ENCODE measurements at regions not wholly inside any gene's neighbourhood (a gene's known extent, or its start where the extent isn't known, plus 50 kb on each side); places are given as distances from the start of the nearest gene placed in this dataset.

DNA sequence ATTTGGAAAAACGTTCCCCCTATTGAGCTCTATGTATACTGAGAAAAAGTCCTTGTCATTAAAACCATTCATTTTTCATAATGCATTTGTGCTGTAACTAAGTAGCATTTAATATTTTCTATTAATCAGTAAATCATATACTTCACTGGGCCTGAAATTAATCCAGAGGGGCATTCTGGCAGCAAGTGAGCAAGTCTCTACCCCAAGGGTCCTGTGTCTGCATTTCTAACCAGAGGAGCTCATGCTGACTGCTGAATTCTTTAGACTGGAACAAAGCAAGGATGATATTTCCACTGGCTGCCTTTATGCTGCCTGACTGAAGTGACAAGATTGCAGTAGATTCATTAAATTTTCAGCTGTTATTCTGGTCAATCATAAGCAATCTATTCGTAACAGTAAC is 246.5 kb downstream of the SLITRK2 start:
- H2BK15ac ChIP-seq (ENCODE audit: low read depth, low read length), result no peak overlapping the region
- H3K79me2 ChIP-seq (ENCODE audit: insufficient read depth, low read length), result no peaks in the 10 kb centered on the region
- H3K4me3 Mint-ChIP-seq, result no peak overlapping the region
- H3T11ph ChIP-seq (ENCODE audit: low read length), result no peak overlapping the region
- no peak overlapping the region for H2BK5ac ChIP-seq (ENCODE audit: insufficient read length, low read length)
- no peak overlapping the region for H4K5ac ChIP-seq (ENCODE audit: insufficient read length, low read depth, low read length)
- peaks cover 2% of the 10 kb centered on the region; the same call in 1 of the 2 replicates for H3K27me3 Mint-ChIP-seq (ENCODE audit: low read depth)
- no peak overlapping the region for H2BK12ac ChIP-seq (ENCODE audit: insufficient read length, low read depth, low read length)
- H4K91ac ChIP-seq (ENCODE audit: insufficient read length, low read depth, low read length), result no peak overlapping the region
- H3K27ac ChIP-seq (ENCODE audit: insufficient read length, low read depth, low read length), result no peak overlapping the region
- H3K27me3 ChIP-seq (ENCODE audit: insufficient read depth, low read length), result no peaks in the 10 kb centered on the region
- H3K9me3 Mint-ChIP-seq, result peaks cover 46 to 59% of the 10 kb centered on the region in 2 experiments
- no peak overlapping the region for H3K14ac ChIP-seq (ENCODE audit: insufficient read depth, low read length)
- H2BK120ac ChIP-seq (ENCODE audit: low read depth, low read length, poor library complexity, severe bottlenecking), result no peak overlapping the region
- H3K18ac ChIP-seq (ENCODE audit: insufficient read length, low read depth, low read length), result no peak overlapping the region
- WGBS (ENCODE audit: extremely low coverage, insufficient read length, low lambda C conversion rate), result no CpG with 5 or more reads among the region's 2 CpGs
- H3K4me1 ChIP-seq (ENCODE audit: insufficient read depth, low read length), result no peaks in the 10 kb centered on the region
- no peak overlapping the region for H2AFZ ChIP-seq (ENCODE audit: low read length)
- H3K56ac ChIP-seq (ENCODE audit: insufficient read length, low read depth, low read length), result no peak overlapping the region
- peaks cover 51% of the 10 kb centered on the region for H3K9me3 ChIP-seq (ENCODE audit: control insufficient read depth, low read depth, low read length)
- no peak overlapping the region for H2BK20ac ChIP-seq (ENCODE audit: low read depth, low read length, poor library complexity, severe bottlenecking)
- no peak overlapping the region for H3K4ac ChIP-seq (ENCODE audit: low read depth, low read length)
- no peak overlapping the region for H2AK5ac ChIP-seq (ENCODE audit: insufficient read length, low read length)
- TF ChIP-seq, protein P1, sequence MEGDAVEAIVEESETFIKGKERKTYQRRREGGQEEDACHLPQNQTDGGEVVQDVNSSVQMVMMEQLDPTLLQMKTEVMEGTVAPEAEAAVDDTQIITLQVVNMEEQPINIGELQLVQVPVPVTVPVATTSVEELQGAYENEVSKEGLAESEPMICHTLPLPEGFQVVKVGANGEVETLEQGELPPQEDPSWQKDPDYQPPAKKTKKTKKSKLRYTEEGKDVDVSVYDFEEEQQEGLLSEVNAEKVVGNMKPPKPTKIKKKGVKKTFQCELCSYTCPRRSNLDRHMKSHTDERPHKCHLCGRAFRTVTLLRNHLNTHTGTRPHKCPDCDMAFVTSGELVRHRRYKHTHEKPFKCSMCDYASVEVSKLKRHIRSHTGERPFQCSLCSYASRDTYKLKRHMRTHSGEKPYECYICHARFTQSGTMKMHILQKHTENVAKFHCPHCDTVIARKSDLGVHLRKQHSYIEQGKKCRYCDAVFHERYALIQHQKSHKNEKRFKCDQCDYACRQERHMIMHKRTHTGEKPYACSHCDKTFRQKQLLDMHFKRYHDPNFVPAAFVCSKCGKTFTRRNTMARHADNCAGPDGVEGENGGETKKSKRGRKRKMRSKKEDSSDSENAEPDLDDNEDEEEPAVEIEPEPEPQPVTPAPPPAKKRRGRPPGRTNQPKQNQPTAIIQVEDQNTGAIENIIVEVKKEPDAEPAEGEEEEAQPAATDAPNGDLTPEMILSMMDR (conservative IDR thresholded peaks at IDR 0.05), result no peak
- no peaks in the 10 kb centered on the region for H3K23me2 ChIP-seq (ENCODE audit: insufficient read length, low read depth, low read length, poor library complexity, severe bottlenecking)
- H3K79me1 ChIP-seq (ENCODE audit: insufficient read depth, low read depth, low read length, poor library complexity, severe bottlenecking), result no peaks in the 10 kb centered on the region
- H3K27ac Mint-ChIP-seq, result no peak overlapping the region
- no peaks in the 10 kb centered on the region; a peak in 2 of 7 replicates for H3K36me3 Mint-ChIP-seq (ENCODE audit: insufficient read depth in 1 of 3, low read depth in 3 of 3)
- H3K4me1 Mint-ChIP-seq, result peaks cover 3 to 5% of the 10 kb centered on the region in 2 experiments; a peak in 1 of 4 replicates
- no peak overlapping the region for H3K23ac ChIP-seq (ENCODE audit: insufficient read length, low read depth, low read length)
- H3K9ac ChIP-seq (ENCODE audit: extremely low read depth, insufficient read length, low read length), result no peak overlapping the region
- no peaks in the 10 kb centered on the region for H4K20me1 ChIP-seq (ENCODE audit: control insufficient read depth, insufficient read depth, insufficient read length)
- DNase-seq, result no peak
- no peak overlapping the region for H4K8ac ChIP-seq (replicated peaks; ENCODE audit: insufficient read length, low read depth, low read length)
- H3K4me2 ChIP-seq (ENCODE audit: insufficient read depth, insufficient read length, low read length), result no peak overlapping the region

Measured in H9 (cell line).